ENCODE measurements at regions not wholly inside any gene's neighbourhood (a gene's known extent, or its start where the extent isn't known, plus 50 kb on each side); places are given as distances from the start of the nearest gene placed in this dataset.

GRCh38 chr15:96170979-96171739, 159.3 kb upstream of the NR2F2 start:
- TF ChIP-seq CTCF (IDR thresholded peaks at IDR 0.05) = no peak
- TF ChIP-seq POLR2AphosphoS5 (IDR thresholded peaks at IDR 0.05) = no peak
